ENCODE measurements at regions not wholly inside any gene's neighbourhood (a gene's known extent, or its start where the extent isn't known, plus 50 kb on each side); places are given as distances from the start of the nearest gene placed in this dataset.

- TF ChIP-seq NRF1 (IDR thresholded peaks at IDR 0.05; ENCODE audit: low read depth, low read length) = no peak
- TF ChIP-seq CTCF (IDR thresholded peaks at IDR 0.05) = no peak
- TF ChIP-seq GABPA (IDR thresholded peaks at IDR 0.05; ENCODE audit: low read depth) = no peak
Observed at GRCh38 chr15:21261965-21262850, 178.1 kb downstream of the POTEB3 start.
